ENCODE measurements at regions not wholly inside any gene's neighbourhood (a gene's known extent, or its start where the extent isn't known, plus 50 kb on each side); places are given as distances from the start of the nearest gene placed in this dataset.

DNA sequence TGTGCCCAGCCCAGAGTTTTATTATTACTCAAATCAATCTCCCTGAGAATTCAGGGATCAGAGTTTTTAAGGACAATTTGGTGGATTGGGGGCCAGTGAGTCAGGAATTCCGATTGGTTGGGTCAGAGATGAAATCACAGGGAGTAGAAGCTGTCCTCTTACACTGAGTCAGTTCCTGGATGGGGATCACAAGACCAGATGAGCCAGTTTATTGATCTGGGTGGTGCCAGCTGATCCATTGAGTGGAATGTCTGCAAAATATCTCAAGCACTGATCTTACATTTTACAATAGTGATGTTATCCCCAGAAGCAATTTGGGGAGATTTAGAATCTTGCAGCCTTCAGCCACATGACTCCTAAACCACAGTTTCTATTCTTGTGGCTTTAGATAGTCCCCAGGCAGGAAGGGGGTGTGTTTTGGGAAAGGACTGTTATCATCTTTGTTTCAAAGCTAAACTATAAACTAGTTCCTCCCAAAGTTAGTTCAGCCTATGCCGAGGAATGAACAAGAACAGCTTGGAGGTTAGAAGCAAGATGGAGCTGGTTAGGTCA lies 89.1 kb upstream of the CNOT2 start:
- no peak for DNase-seq (ENCODE audit: low read depth in 2 of 2)

- no peak for DNase-seq (ENCODE audit: low read depth in 2 of 2)
Observed at GRCh38 chr12:70154960-70155589, 88.2 kb upstream of the CNOT2 start.

GRCh38 chr12:70157099-70157498 lies 86.1 kb upstream of the CNOT2 start:
- no peak for DNase-seq (ENCODE audit: low read depth in 2 of 2)

DNA sequence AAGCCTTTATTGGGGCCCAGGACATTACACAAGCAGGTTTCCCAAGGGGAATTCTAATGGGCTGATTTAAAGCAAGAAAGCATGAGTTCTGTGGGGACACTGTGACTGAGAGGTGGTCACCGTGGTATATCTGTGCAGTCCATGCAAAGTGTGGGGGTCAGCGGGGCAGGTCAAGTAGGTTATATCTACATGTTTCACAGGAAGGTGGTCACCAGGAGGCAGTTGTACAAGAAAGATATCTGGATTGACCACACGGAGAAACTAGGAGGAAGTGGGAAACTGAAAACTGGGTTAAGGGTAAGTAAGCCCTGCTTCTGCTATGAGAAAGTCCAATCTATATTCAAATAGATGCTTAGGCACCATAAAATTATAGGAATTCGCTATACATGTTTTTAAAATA lies 77.8 kb upstream of the CNOT2 start:
- no peak for DNase-seq (ENCODE audit: low read depth in 2 of 2)

DNA sequence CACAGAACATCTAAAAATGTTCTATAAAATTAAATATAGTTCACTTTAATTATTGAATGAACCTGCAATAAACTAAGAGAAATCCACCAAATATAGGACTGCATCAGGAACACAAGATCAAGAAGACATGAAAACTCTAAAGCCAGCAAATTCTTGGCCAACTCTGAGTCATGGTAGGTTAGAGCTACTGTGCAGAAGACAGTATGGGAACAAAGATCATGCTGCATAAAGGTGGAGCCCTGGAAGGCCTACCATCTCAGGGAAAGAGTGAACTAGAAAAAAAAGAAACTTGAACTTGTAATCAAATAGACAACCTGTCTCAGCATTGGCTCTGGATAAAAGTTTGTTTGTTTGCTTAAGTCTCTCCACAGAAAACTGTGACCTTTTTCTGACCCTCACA lies 66.9 kb upstream of the CNOT2 start:
- no peak for DNase-seq (ENCODE audit: low read depth in 2 of 2)

GRCh38 chr12:70177631-70178030 lies 65.6 kb upstream of the CNOT2 start:
- no peak for DNase-seq (ENCODE audit: low read depth in 2 of 2)

DNA sequence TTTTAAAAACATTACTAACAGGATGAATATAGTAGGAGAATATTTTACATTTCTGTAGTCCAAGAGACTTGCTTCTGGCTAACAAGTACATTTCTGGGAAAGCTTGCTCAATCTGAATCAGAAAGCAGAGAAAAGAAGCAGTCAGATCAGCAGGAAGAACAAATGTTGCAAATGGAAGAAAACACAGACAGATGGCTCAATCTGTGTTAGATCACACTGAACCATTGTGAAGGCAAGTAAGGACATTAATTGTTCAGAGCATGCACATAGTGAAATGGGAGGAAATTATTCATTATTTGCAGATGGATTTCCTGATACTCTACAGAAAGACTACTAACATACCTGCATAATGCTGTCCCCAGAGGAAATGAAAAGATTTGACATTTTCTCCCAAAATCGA lies 65.2 kb upstream of the CNOT2 start:
- DNase-seq (ENCODE audit: low read depth in 2 of 2), result no peak

DNA sequence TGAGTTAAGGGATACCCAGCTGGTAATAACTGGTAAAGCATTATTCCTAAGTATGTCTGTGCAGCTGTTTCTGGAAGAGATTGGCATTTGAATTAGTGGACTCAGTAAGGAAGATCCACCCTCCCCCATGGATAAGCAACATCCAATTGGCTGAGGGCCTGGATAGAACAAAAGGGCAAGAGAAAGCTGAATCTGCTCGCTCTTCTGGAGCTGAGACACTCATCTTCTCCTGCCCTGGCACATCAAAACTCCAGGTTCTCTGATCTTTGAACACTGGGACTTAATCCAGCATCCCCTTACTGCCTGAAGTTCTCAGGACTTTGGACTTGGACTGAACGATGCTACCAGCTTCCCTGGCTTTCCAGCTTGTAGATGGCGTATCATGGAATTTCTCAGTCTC lies 63.1 kb upstream of the CNOT2 start:
- no peak for DNase-seq (ENCODE audit: low read depth in 2 of 2)

DNA sequence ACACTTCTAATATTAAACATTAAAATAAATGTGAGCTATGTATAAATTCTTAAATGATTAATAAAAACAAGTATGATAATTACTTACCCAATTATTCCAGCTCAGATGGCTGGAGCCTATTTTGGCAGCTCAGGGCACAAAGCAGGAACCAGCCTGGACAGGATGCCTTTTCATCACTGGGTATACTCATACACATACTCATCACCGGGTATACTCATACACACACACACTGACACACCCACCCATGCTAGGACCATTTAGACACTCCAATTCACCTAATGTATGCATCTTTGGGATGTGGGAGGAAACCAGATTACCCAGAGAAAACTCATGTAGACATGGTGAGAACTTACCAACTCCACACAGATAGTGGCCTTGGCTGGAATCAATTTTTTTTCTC lies 57.9 kb upstream of the CNOT2 start:
- DNase-seq (ENCODE audit: low read depth in 2 of 2), result no peak

- no peak for DNase-seq (ENCODE audit: low read depth in 2 of 2)
Observed at GRCh38 chr12:70186436-70186835, 56.8 kb upstream of the CNOT2 start.

DNA sequence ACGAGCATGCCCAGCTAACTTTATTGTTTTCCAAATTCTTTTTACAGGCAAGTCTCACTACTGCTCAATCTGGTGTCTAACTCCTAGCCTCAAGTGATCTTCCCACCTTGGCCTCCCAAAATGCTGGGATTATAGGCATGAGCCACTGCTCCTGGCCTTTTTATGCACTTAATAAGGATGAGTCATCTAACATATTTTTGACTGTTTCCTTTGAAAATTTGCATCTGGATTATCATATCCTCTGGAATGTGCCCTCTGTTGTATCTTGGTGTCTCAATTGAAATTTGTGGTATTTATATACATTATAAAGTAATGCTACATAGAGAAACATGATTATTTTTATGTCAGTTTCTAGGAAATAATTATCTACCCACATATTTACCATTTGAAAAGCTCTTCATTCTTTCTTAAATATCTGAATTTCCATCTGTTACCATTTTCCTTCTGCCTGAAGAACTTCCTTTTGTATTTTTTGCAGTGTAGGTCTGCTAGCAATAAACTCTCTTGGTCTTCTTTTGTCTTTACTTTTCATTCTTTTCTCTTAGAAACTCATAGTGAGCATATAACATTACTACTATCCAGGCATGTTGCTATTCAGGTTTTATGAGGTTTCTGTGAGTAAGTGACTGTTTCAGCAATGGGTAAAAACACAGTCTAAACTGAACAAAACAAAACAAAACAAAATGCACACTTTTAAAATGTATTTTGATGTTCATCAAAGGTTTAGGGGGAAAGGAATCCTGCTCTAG lies 52.8 kb upstream of the CNOT2 start:
- peak in 1 of 2 donors; percentile 1 for DNase-seq (ENCODE audit: low read depth in 2 of 2)
